ENCODE measurements at regions not wholly inside any gene's neighbourhood (a gene's known extent, or its start where the extent isn't known, plus 50 kb on each side); places are given as distances from the start of the nearest gene placed in this dataset.

GRCh38 chr20:16167423-16168130 lies 405.7 kb downstream of the KIF16B start:
- no peak overlapping the region for H2AFZ ChIP-seq (ENCODE audit: low read depth, low read length)
- no peak overlapping the region for H3K4me3 ChIP-seq (ENCODE audit: low read depth in 1 of 2, low read length in 2 of 2)
- no peaks in the 10 kb centered on the region for H4K20me1 ChIP-seq (ENCODE audit: insufficient read depth, low read length)
- no peaks in the 10 kb centered on the region for H3K4me1 ChIP-seq (ENCODE audit: insufficient read depth, low read length)
- no peaks in the 10 kb centered on the region for H3K27me3 ChIP-seq (ENCODE audit: insufficient read depth, low read length, poor library complexity)
- ATAC-seq (ENCODE audit: insufficient read depth, low read depth) (no peak), DNase-seq (no peak)
- no peaks in the 10 kb centered on the region for H3K9me3 ChIP-seq (ENCODE audit: insufficient read depth, low read length, severe bottlenecking)
- no peak overlapping the region for H3K27ac ChIP-seq (ENCODE audit: low read length)
- TF ChIP-seq EZH2 (IDR thresholded peaks at IDR 0.05; ENCODE audit: borderline replicate concordance, low read depth, low read length, severe bottlenecking) = no peak
- TF ChIP-seq CTCF (IDR thresholded peaks at IDR 0.05; ENCODE audit: borderline replicate concordance, extremely low read depth, low read length, poor library complexity, severe bottlenecking) = no peak
- H3K79me2 ChIP-seq (ENCODE audit: insufficient read depth, low read length) = no peaks in the 10 kb centered on the region
- H3K9ac ChIP-seq (ENCODE audit: low read depth, low read length) = no peak overlapping the region
- H3K36me3 ChIP-seq (ENCODE audit: insufficient read depth, low read length) = no peaks in the 10 kb centered on the region
- H3K4me2 ChIP-seq (ENCODE audit: insufficient read depth, low read length) = no peak overlapping the region

- no peak overlapping the region for H3K27ac ChIP-seq (ENCODE audit: low read length)
Measured at GRCh38 chr20:16166737-16167136, 406.5 kb downstream of the KIF16B start.

GRCh38 chr20:16158976-16159286 lies 414.3 kb downstream of the KIF16B start:
- TF ChIP-seq CTCF (IDR thresholded peaks at IDR 0.05; ENCODE audit: borderline replicate concordance, extremely low read depth, low read length, poor library complexity, severe bottlenecking) (no peak), EZH2 (IDR thresholded peaks at IDR 0.05; ENCODE audit: borderline replicate concordance, low read depth, low read length, severe bottlenecking) (no peak)
- Histone ChIP-seq H2AFZ (ENCODE audit: low read depth, low read length) (no peak overlapping the region), H3K36me3 (ENCODE audit: insufficient read depth, low read length) (no peaks in the 10 kb centered on the region), H3K4me1 (ENCODE audit: insufficient read depth, low read length) (no peaks in the 10 kb centered on the region), H3K9me3 (ENCODE audit: insufficient read depth, low read length, severe bottlenecking) (peaks cover 2% of the 10 kb centered on the region), H3K79me2 (ENCODE audit: insufficient read depth, low read length) (no peaks in the 10 kb centered on the region), H3K4me2 (ENCODE audit: insufficient read depth, low read length) (no peak overlapping the region), H3K27ac (ENCODE audit: low read length) (no peak overlapping the region), H4K20me1 (ENCODE audit: insufficient read depth, low read length) (no peaks in the 10 kb centered on the region), H3K4me3 (ENCODE audit: low read depth in 1 of 2, low read length in 2 of 2) (no peak overlapping the region), H3K9ac (ENCODE audit: low read depth, low read length) (no peak overlapping the region), H3K27me3 (ENCODE audit: insufficient read depth, low read length, poor library complexity) (no peaks in the 10 kb centered on the region)
- DNase-seq (no peak), ATAC-seq (ENCODE audit: insufficient read depth, low read depth) (no peak)

More at GRCh38 chr20:16166737-16167136, 406.5 kb downstream of the KIF16B start:
- ATAC-seq (ENCODE audit: insufficient read depth, low read depth) = no peak
- Histone ChIP-seq H3K9ac (ENCODE audit: low read depth, low read length) (no peak overlapping the region), H3K4me3 (ENCODE audit: low read depth in 1 of 2, low read length in 2 of 2) (no peak overlapping the region), H3K27me3 (ENCODE audit: insufficient read depth, low read length, poor library complexity) (no peaks in the 10 kb centered on the region), H3K79me2 (ENCODE audit: insufficient read depth, low read length) (no peaks in the 10 kb centered on the region), H4K20me1 (ENCODE audit: insufficient read depth, low read length) (no peaks in the 10 kb centered on the region), H3K4me2 (ENCODE audit: insufficient read depth, low read length) (no peak overlapping the region), H2AFZ (ENCODE audit: low read depth, low read length) (no peak overlapping the region), H3K9me3 (ENCODE audit: insufficient read depth, low read length, severe bottlenecking) (peaks cover 2% of the 10 kb centered on the region), H3K4me1 (ENCODE audit: insufficient read depth, low read length) (no peaks in the 10 kb centered on the region), H3K36me3 (ENCODE audit: insufficient read depth, low read length) (no peaks in the 10 kb centered on the region)
- no peak for DNase-seq
- no peak for TF ChIP-seq EZH2 (IDR thresholded peaks at IDR 0.05; ENCODE audit: borderline replicate concordance, low read depth, low read length, severe bottlenecking)
- no peak for TF ChIP-seq CTCF (IDR thresholded peaks at IDR 0.05; ENCODE audit: borderline replicate concordance, extremely low read depth, low read length, poor library complexity, severe bottlenecking)
